ENCODE measurements at regions not wholly inside any gene's neighbourhood (a gene's known extent, or its start where the extent isn't known, plus 50 kb on each side); places are given as distances from the start of the nearest gene placed in this dataset.
"Not testable (repeated sequence)": the region's sequence is repeated elsewhere in the genome, so short reads cannot be mapped to it uniquely, and the experiment has no call there.

GRCh38 chr11:121358760-121359159, 66.2 kb downstream of the SC5D start:
- no peak for DNase-seq

GRCh38 chr11:121359591-121359990, 67.0 kb downstream of the SC5D start:
- no peak for DNase-seq

DNA sequence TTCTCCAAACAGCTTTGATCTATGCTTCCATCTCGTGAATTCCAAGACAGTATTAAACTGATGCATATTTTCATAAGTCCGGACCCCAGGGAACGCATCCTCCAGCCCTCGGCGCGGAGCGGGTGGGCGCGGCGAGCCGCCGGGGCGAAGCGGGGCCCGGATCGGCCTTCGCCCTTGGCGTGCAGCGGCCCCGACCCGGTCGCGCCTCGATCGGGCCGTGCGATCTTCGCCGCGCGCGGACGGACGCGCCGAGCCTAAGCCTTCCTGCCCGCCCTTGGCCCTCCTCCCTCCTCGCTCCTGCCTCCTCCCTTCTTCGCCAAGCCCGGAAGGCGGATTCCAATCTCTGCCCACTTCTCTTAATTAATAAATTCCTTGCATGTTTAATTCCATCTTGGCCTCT, 70.4 kb downstream of the SC5D start:
- not testable (repeated sequence) for DNase-seq

GRCh38 chr11:121365304-121365703, 72.7 kb downstream of the SC5D start:
- DNase-seq: no peak

GRCh38 chr11:121366038-121366437, 73.5 kb downstream of the SC5D start:
- DNase-seq: no peak

GRCh38 chr11:121367001-121367843, 74.7 kb downstream of the SC5D start:
- peak; percentile 19 to 26 for DNase-seq

DNA sequence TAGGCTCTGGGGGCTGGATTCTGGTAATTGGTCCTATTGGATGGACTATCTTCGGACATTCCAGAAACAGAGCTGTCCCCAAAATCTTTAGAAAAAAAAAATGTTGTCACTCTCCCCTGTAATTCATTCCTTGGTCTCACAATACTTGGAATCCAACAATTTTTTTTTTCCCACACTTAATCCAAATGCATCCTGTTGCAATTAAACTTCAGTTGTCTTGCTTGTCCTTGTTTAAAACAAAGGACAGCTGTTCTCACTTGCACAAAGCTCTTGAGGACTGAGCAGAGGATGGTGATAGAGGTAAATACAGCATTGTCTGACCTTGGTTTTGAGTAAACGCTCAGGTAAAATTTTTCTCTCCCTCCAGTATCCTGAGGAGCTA, 75.3 kb downstream of the SC5D start:
- no peak for DNase-seq

DNA sequence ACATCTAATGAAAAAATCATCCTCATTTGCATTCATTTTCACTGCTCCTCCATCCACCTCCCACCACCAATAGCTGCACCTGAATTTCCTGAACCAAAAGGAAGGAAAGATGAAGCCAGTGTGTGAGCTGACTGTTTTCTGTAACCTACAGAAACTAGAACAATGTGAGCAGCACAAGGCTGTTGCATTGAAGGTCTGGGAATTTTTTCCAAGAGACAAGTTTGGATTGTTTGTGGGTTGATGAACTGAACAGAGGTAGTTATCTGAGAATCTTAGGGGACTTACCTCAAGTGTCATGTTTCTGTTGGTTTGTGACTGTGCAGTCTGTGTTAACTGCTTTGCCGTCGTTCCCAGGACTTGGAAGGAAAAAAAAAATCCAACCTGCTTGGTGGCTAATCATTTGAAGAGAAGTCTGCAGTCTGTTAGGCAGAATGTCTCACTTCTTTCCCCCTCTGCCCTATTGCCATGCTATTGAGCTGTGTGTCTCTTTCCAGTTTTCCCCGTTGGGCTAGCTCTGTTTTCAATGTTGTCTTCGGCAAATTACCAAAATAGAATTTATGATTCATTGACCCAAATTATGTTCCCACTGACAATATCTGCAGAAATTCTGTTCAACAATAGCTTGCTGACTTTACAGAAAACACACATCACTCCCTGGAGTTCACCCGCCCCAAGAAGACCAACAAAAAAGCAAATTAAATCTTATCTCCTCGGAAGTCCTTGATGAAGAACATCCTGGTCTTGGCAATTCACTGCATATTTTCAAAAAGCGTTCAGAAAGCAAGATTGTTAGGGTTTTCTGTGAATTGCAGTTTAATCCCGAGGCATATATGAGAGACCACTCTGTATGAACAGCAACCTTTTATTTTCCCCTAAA, 76.0 kb downstream of the SC5D start:
- no peak for DNase-seq

GRCh38 chr11:121369366-121369765, 76.8 kb downstream of the SC5D start:
- no peak for DNase-seq

- DNase-seq: no peak
Measured at GRCh38 chr11:121372028-121372427, 79.5 kb downstream of the SC5D start.

GRCh38 chr11:121372671-121373429, 79.3 kb upstream of the SORL1 start:
- no peak for DNase-seq

DNA sequence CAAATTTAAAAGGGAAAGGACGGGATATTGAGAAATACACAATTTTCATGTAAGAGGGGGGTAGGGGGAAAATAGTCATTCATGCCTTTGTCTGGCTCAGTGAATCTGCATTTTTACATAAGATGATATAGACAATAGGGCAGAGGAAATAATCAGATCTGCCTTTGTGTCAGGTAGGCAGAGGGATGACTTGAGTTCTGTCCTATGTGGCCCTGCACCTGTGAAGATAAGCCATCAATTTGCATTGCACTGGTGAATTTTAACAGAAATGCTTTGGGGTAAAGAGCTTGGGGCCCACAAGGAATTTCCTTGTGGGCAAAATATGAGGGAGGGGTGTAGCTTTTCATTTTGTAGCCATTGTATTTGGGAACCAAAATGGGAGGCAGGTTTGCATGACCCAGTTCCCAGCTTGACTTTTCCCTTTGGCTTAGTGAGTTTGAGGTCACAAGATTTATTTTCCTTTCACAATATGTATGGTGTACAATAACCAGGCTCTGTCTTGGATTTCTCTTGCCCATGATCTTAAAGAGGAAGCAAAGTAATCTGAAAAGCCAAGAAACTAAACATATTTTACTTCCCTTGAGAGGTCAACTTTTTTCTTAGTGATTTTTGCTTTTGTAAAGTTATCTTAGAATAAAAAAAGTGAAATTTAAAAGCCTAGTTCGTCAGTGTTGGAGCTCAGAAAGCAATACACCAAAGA, 77.7 kb upstream of the SORL1 start:
- no peak for DNase-seq

GRCh38 chr11:121376130-121376529, 76.0 kb upstream of the SORL1 start:
- DNase-seq: no peak

- DNase-seq: not testable (repeated sequence)
Measured at GRCh38 chr11:121379145-121379810, 72.8 kb upstream of the SORL1 start.

DNA sequence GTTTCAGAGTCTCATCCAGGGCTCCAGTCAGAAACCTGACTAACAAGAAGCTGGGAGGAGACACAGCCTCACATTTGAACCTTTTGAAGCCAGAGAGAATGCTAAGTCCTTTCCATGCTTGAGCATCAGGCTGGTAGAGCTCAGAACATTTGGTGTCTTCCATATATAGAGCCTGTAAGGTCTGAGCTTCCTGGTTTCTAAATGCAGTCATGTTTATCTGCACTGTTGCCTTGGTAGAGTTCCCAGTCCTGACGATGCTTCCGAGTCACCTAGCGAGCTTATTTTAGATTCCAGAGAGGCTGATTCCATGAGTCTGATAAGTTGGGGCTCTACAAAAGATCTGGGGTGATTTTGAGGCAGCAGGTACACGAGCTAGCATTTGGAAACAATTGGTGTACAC, 68.4 kb upstream of the SORL1 start:
- DNase-seq: no peak

DNA sequence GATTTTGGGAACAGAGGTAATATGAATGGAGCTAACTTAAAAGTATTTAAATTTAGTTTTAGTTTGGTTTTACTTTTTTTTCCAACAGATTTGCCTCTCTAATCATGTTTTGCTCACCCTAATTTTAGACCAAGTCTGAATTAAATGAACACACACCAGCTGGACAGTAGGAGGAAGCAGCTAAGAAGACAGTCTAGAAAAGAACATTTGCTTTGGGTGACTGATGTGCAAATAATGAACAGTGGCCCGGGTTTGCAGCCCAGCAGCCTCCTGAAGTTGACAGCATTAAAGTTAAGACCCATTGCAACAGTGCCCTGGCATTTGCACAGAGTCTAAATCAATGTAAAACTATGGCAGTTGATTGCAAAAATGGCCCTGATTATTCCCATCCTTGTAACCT, 66.4 kb upstream of the SORL1 start:
- no peak for DNase-seq

Data from activated CD4-positive, alpha-beta T cell treated with anti-CD3 and anti-CD28 coated beads for 4 hours (primary cell).